ENCODE measurements at regions not wholly inside any gene's neighbourhood (a gene's known extent, or its start where the extent isn't known, plus 50 kb on each side); places are given as distances from the start of the nearest gene placed in this dataset.

GRCh38 chr3:74332165-74332564, 282.3 kb downstream of the CNTN3 start:
- Histone ChIP-seq H3K79me2 (ENCODE audit: insufficient read depth, low read length) (no peaks in the 10 kb centered on the region), H3K9me2 (ENCODE audit: low read depth, low read length) (no peaks in the 10 kb centered on the region), H3K36me3 (ENCODE audit: insufficient read depth, low read length) (no peaks in the 10 kb centered on the region), H3K9me3 (ENCODE audit: low read length) (no peaks in the 10 kb centered on the region), H3K27ac (ENCODE audit: low read depth, low read length, poor library complexity, severe bottlenecking) (no peak overlapping the region), H3F3A (ENCODE audit: insufficient read depth, low read length) (no peaks in the 10 kb centered on the region), H2AFZ (ENCODE audit: low read length) (no peak overlapping the region), H3K27me3 (ENCODE audit: insufficient read depth, low read length) (no peaks in the 10 kb centered on the region), H4K20me1 (ENCODE audit: insufficient read depth, low read length) (no peaks in the 10 kb centered on the region), H3K4me2 (ENCODE audit: low read length) (no peak overlapping the region), H3K9ac (ENCODE audit: low read length) (no peak overlapping the region), H3K4me3 (ENCODE audit: low read depth, low read length, poor library complexity, severe bottlenecking) (no peak overlapping the region), H3K4me1 (ENCODE audit: insufficient read depth, low read length, severe bottlenecking) (no peaks in the 10 kb centered on the region)
- TF ChIP-seq EZH2 (IDR thresholded peaks at IDR 0.05; ENCODE audit: borderline replicate concordance, low read length) (no peak), CTCF (IDR thresholded peaks at IDR 0.05; ENCODE audit: low read length) (no peak)

- Histone ChIP-seq H3K4me1 (ENCODE audit: insufficient read depth, low read length, severe bottlenecking) (no peaks in the 10 kb centered on the region), H3K27ac (ENCODE audit: low read depth, low read length, poor library complexity, severe bottlenecking) (no peak overlapping the region), H3K9me2 (ENCODE audit: low read depth, low read length) (no peaks in the 10 kb centered on the region), H3K4me3 (ENCODE audit: low read depth, low read length, poor library complexity, severe bottlenecking) (no peak overlapping the region), H3K79me2 (ENCODE audit: insufficient read depth, low read length) (no peaks in the 10 kb centered on the region), H3K36me3 (ENCODE audit: insufficient read depth, low read length) (no peaks in the 10 kb centered on the region), H3K4me2 (ENCODE audit: low read length) (no peak overlapping the region), H3K27me3 (ENCODE audit: insufficient read depth, low read length) (no peaks in the 10 kb centered on the region), H3K9me3 (ENCODE audit: low read length) (no peaks in the 10 kb centered on the region), H2AFZ (ENCODE audit: low read length) (no peak overlapping the region), H4K20me1 (ENCODE audit: insufficient read depth, low read length) (no peaks in the 10 kb centered on the region), H3F3A (ENCODE audit: insufficient read depth, low read length) (no peaks in the 10 kb centered on the region), H3K9ac (ENCODE audit: low read length) (no peak overlapping the region)
- TF ChIP-seq CTCF (IDR thresholded peaks at IDR 0.05; ENCODE audit: low read length) (no peak), EZH2 (IDR thresholded peaks at IDR 0.05; ENCODE audit: borderline replicate concordance, low read length) (no peak)
Observed at GRCh38 chr3:74331711-74332110, 282.7 kb downstream of the CNTN3 start.

DNA sequence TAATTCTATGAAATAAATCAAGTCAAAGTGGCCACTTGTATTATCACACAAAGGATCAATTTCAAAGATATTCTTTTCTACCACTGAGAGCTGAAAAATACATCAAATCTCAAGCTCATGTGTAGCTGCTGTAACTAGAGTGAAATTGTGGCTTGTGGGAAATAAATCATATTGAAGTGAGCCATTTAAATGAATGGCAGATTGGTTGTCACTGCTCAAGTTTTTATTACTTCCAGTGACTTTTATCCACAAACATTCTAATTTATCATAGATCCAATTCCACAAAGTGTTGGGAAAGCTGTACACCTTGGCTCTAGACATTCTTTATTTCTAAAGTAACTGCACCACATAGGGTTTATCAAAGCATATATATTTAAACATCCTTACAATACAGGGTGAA, 285.4 kb downstream of the CNTN3 start:
- H4K20me1 ChIP-seq (ENCODE audit: insufficient read depth, low read length), result no peaks in the 10 kb centered on the region
- H3K4me1 ChIP-seq (ENCODE audit: insufficient read depth, low read length, severe bottlenecking), result no peaks in the 10 kb centered on the region
- no peak for TF ChIP-seq EZH2 (IDR thresholded peaks at IDR 0.05; ENCODE audit: borderline replicate concordance, low read length)
- TF ChIP-seq CTCF (IDR thresholded peaks at IDR 0.05; ENCODE audit: low read length), result no peak
- H3K27ac ChIP-seq (ENCODE audit: low read depth, low read length, poor library complexity, severe bottlenecking), result no peak overlapping the region
- no peaks in the 10 kb centered on the region for H3K36me3 ChIP-seq (ENCODE audit: insufficient read depth, low read length)
- no peaks in the 10 kb centered on the region for H3K9me3 ChIP-seq (ENCODE audit: low read length)
- no peak overlapping the region for H3K4me2 ChIP-seq (ENCODE audit: low read length)
- H3K9ac ChIP-seq (ENCODE audit: low read length), result no peak overlapping the region
- H3K9me2 ChIP-seq (ENCODE audit: low read depth, low read length), result no peaks in the 10 kb centered on the region
- H3F3A ChIP-seq (ENCODE audit: insufficient read depth, low read length), result no peaks in the 10 kb centered on the region
- no peaks in the 10 kb centered on the region for H3K79me2 ChIP-seq (ENCODE audit: insufficient read depth, low read length)
- no peak overlapping the region for H2AFZ ChIP-seq (ENCODE audit: low read length)
- H3K4me3 ChIP-seq (ENCODE audit: low read depth, low read length, poor library complexity, severe bottlenecking), result no peak overlapping the region
- no peaks in the 10 kb centered on the region for H3K27me3 ChIP-seq (ENCODE audit: insufficient read depth, low read length)
